ENCODE measurements at regions not wholly inside any gene's neighbourhood (a gene's known extent, or its start where the extent isn't known, plus 50 kb on each side); places are given as distances from the start of the nearest gene placed in this dataset.

- Mint-ChIP-seq H3K27me3 (ENCODE audit: unreplicated experiment) (peaks cover 7% of the 10 kb centered on the region), H3K9me3 (ENCODE audit: unreplicated experiment) (no peaks in the 10 kb centered on the region), H3K4me1 (ENCODE audit: unreplicated experiment) (no peaks in the 10 kb centered on the region), H3K36me3 (ENCODE audit: low read depth, unreplicated experiment) (no peaks in the 10 kb centered on the region), H3K27ac (ENCODE audit: unreplicated experiment) (no peak overlapping the region), H3K4me3 (ENCODE audit: unreplicated experiment) (no peak overlapping the region)
- DNase-seq (ENCODE audit: low spot score) = no peak
- TF ChIP-seq, protein P1, sequence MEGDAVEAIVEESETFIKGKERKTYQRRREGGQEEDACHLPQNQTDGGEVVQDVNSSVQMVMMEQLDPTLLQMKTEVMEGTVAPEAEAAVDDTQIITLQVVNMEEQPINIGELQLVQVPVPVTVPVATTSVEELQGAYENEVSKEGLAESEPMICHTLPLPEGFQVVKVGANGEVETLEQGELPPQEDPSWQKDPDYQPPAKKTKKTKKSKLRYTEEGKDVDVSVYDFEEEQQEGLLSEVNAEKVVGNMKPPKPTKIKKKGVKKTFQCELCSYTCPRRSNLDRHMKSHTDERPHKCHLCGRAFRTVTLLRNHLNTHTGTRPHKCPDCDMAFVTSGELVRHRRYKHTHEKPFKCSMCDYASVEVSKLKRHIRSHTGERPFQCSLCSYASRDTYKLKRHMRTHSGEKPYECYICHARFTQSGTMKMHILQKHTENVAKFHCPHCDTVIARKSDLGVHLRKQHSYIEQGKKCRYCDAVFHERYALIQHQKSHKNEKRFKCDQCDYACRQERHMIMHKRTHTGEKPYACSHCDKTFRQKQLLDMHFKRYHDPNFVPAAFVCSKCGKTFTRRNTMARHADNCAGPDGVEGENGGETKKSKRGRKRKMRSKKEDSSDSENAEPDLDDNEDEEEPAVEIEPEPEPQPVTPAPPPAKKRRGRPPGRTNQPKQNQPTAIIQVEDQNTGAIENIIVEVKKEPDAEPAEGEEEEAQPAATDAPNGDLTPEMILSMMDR (IDR thresholded peaks at IDR 0.05; ENCODE audit: unreplicated experiment) = no peak
Measured at GRCh38 chr12:113548467-113548866, 76.8 kb upstream of the LHX5 start.

DNA sequence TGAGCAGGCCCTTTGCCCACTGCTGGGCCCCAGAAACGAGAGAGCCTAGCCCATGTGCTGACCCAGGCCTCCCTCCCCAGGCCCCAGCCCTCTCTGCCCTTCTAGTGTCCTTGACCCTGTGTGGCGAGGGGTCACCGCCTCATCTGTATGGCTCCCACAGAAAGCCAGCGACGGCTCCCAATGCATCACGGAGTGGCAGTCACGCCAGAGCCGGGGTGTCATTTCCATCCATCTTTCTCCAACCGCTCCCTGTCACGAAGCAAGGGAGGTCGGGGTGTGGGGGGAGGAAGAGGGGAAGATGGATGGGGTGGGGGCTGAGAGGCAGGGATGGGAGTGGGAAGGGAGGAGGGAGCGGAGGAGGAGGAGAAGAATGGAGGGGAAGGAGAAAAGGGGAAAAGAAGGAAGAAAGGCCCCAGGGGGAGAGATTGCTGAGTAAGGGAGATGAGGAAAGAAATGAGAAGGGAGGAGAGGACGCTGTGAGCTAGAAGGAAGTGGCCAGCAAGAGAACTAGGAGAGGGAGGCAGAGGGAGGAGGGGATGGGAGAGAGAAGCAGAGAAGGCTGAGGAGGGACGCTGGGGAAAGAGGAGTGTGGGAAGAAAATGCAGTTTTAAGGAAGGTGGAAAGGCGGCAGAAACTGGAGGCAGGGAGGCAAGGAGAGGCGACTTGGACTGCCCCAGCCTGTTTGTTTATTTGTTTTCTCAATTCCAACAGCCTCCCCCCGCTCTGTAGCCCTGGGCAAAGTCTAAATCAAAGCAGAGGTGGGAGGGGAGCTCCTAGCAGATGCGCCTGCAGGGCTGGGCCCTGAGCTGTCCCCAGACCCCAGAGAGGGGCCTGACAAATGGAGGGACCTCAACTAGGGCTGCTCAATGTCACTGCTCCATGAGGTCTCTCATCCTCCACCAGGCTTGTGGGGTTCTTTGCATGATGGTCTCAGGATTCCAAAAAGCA is 75.5 kb upstream of the LHX5 start:
- no peak overlapping the region for H3K4me3 Mint-ChIP-seq (ENCODE audit: unreplicated experiment)
- TF ChIP-seq, protein P1 (IDR thresholded peaks at IDR 0.05; ENCODE audit: unreplicated experiment) = no peak
- H3K27me3 Mint-ChIP-seq (ENCODE audit: unreplicated experiment) = peaks cover 10% of the 10 kb centered on the region
- no peaks in the 10 kb centered on the region for H3K4me1 Mint-ChIP-seq (ENCODE audit: unreplicated experiment)
- no peaks in the 10 kb centered on the region for H3K36me3 Mint-ChIP-seq (ENCODE audit: low read depth, unreplicated experiment)
- no peak for DNase-seq (ENCODE audit: low spot score)
- no peak overlapping the region for H3K27ac Mint-ChIP-seq (ENCODE audit: unreplicated experiment)
- no peaks in the 10 kb centered on the region for H3K9me3 Mint-ChIP-seq (ENCODE audit: unreplicated experiment)

- H3K4me3 Mint-ChIP-seq (ENCODE audit: unreplicated experiment) = no peak overlapping the region
- peaks cover 4% of the 10 kb centered on the region for H3K27me3 Mint-ChIP-seq (ENCODE audit: unreplicated experiment)
Measured at GRCh38 chr12:113537751-113538087, 66.0 kb upstream of the LHX5 start.

DNA sequence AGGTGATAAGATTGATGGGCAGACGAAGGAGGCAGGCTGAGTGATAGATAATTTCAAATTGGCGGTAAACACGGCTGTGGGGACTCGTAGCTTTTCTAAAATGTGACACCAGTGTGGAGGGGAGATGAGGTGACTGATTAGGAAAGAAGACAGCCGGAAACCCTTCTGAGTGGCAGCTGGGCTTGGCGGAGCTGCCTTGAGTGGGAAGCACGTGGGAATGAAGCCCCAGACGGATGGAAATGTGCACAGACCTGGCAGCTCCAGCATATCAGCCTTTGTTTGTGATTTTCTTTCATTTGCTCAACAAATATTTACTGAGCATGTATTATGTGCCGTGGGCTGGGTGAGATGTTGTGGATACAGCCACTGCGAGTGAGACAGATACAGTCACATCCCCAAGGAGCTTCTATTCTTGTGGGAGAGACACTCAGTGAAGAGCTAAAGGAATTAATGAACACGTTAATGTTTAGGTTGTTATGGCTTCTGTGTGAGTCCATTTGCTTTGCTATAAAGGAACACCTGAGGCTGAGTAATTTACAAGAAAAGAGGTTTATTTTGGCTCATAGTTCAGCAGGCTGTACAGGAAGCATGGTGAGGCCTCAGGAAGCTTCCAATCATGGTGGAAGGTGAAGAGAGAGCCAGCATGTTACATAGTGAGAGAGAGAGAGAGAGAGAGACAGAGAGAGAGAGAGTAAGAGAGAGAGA is 65.5 kb upstream of the LHX5 start:
- Mint-ChIP-seq H3K4me3 (ENCODE audit: unreplicated experiment) (no peak overlapping the region), H3K27me3 (ENCODE audit: unreplicated experiment) (peaks cover 2% of the 10 kb centered on the region), H3K9me3 (ENCODE audit: unreplicated experiment) (no peaks in the 10 kb centered on the region), H3K36me3 (ENCODE audit: low read depth, unreplicated experiment) (no peaks in the 10 kb centered on the region), H3K27ac (ENCODE audit: unreplicated experiment) (no peak overlapping the region), H3K4me1 (ENCODE audit: unreplicated experiment) (no peaks in the 10 kb centered on the region)
- DNase-seq (ENCODE audit: low spot score) = no peak
- TF ChIP-seq, protein P1 (IDR thresholded peaks at IDR 0.05; ENCODE audit: unreplicated experiment) = no peak

More at GRCh38 chr12:113537751-113538087, 66.0 kb upstream of the LHX5 start:
- no peak overlapping the region for H3K27ac Mint-ChIP-seq (ENCODE audit: unreplicated experiment)
- no peak for DNase-seq (ENCODE audit: low spot score)
- H3K9me3 Mint-ChIP-seq (ENCODE audit: unreplicated experiment) = no peaks in the 10 kb centered on the region
- no peaks in the 10 kb centered on the region for H3K36me3 Mint-ChIP-seq (ENCODE audit: low read depth, unreplicated experiment)
- TF ChIP-seq, protein P1 (IDR thresholded peaks at IDR 0.05; ENCODE audit: unreplicated experiment) = no peak
- no peaks in the 10 kb centered on the region for H3K4me1 Mint-ChIP-seq (ENCODE audit: unreplicated experiment)

DNA sequence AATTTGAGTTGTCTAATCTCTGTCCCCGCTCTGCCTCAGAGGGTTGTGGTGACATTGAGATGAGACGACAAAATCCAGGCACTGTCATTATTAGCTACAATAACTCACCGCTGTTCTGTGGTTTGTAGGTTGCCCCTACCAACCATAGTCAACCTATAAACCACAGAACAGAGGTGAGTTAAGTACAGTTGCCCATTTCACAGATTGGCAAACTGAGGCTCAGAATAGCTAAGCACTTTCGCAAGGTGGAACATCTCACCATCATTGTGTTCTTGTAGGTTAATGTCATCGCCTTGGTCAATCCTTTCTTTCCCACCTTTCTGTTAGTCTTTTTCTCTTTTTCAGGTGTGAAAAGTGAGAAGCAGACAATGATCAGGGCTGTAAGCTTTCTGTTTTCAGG is 63.4 kb upstream of the LHX5 start:
- H3K27me3 Mint-ChIP-seq (ENCODE audit: unreplicated experiment) = peaks cover 2% of the 10 kb centered on the region
- no peak overlapping the region for H3K4me3 Mint-ChIP-seq (ENCODE audit: unreplicated experiment)
- H3K36me3 Mint-ChIP-seq (ENCODE audit: low read depth, unreplicated experiment) = no peaks in the 10 kb centered on the region
- TF ChIP-seq, protein P1 (IDR thresholded peaks at IDR 0.05; ENCODE audit: unreplicated experiment) = no peak
- H3K4me1 Mint-ChIP-seq (ENCODE audit: unreplicated experiment) = no peaks in the 10 kb centered on the region
- no peak overlapping the region for H3K27ac Mint-ChIP-seq (ENCODE audit: unreplicated experiment)
- no peak for DNase-seq (ENCODE audit: low spot score)
- no peaks in the 10 kb centered on the region for H3K9me3 Mint-ChIP-seq (ENCODE audit: unreplicated experiment)
